HG03521 (cell line): ENCODE measurements at regions not wholly inside any gene's neighbourhood (a gene's known extent, or its start where the extent isn't known, plus 50 kb on each side); places are given as distances from the start of the nearest gene placed in this dataset.

Experiments
- ATAC-seq: cut with Tn5 transposase; IDR thresholded peaks from one replicate; pipeline ENCODE4 v1.9.1; 2021; ENCODE audit warnings: mild to moderate bottlenecking, moderate library complexity; ENCODE audit not compliant: unreplicated experiment

- ATAC-seq, result no peak
Measured at GRCh38 chr2:128753800-128754199, 435.1 kb upstream of the HS6ST1 start.

DNA sequence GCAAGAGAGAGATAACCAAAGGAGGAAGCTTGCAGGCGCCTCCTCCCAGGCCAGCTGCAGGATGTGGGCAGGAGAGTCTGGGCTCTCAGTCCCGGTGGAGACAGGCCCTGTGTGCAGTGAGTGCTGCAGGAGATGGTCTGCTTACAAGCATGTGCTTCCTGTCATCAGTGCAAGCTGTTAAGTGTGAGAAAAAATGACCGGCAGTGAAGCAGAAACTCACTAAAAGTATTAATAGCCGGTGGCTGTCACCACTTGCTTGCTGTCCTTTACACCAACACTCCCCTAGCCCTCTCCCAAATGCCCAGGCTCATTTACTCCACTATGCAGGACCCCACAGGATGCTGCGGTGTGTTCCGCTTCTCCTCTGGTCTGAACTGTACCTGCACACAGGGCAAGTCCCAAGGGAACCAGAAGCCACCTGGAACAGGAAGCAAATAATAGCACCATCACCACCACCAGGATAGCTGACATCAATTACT is 435.6 kb upstream of the HS6ST1 start:
- peak; percentile 93 for ATAC-seq

DNA sequence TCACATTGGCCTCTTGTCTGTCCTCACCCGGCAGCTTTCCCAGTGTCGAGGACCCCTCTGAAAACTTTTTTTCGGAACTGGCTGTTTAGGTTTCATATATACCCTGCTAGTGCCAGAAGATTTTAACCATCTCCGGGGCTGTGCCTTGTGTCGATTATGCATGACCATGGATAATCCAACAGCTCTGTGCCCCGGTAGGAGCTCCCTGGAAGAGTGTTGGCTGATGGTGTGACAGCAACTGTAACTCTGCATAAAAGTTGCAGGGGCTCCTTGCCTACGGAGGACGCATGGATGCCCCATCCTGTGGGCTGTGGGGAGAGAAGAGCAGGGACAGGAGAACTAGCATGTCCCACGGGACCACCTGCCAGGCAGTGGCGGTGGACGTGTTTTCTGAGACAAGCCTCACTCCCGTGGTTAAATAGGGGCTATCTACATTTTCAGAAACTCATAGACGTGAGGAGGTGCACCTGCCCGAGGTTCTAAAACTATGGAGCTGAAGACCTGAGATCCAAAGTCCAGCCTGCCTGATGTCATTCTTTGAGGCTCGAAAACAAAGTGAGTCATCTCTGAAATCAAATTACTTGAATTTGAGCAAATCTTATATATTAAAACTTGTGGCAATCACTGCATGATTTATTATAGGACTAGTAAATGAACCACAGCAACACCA is 437.2 kb upstream of the HS6ST1 start:
- ATAC-seq, result no peak

- ATAC-seq, result no peak
Measured at GRCh38 chr2:128756365-128756717, 437.7 kb upstream of the HS6ST1 start.

GRCh38 chr2:128765811-128766210 is 447.1 kb upstream of the HS6ST1 start:
- no peak for ATAC-seq

- no peak for ATAC-seq
Measured at GRCh38 chr2:128768041-128768440, 449.4 kb upstream of the HS6ST1 start.

GRCh38 chr2:128769457-128770142 is 450.9 kb upstream of the HS6ST1 start:
- no peak for ATAC-seq

DNA sequence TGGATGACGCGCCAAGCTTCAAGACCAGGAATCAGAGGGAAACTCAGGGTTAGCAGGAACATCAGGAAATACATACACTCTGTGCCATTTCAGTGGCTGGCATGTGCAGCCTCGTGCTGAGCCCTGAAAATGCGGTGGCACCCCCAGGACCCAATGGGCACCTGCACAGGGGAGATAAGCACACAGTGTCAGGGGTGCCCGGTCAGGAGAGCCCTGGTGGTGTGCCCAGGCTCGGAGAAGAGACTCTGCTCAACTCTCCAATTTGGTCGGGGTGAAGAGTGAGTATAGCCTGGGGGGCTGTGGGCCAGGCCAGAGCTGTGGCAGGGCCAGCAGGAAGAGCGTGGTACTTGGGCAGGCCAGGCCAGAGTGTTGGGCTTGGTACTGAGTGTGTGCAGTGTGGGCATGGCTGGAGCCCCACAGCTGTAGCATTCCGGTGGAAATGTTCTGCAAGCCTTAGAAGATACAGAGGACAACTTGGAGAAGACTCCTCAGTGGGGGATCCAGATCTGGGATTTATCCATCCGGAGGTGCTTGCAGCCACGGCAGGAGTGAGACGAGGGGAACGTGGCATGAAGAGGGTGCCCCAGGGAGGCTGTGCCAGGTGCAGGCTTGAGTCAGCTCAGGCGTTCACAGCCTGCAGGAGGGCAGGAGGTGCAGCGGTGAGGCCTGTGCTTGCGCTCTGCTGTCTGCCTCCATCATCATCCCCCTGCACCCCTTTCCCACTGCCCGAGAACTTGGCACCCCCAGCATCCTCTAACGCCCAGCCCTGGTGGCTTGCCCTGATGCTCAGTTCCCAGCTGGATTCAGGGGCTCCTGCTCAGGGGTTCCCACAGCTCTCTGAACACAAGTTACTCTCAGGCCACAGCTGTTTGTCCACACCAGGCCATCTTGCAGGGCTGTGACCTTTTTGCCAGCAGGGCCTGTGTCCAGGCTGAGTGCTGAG is 451.7 kb upstream of the HS6ST1 start:
- no peak for ATAC-seq

DNA sequence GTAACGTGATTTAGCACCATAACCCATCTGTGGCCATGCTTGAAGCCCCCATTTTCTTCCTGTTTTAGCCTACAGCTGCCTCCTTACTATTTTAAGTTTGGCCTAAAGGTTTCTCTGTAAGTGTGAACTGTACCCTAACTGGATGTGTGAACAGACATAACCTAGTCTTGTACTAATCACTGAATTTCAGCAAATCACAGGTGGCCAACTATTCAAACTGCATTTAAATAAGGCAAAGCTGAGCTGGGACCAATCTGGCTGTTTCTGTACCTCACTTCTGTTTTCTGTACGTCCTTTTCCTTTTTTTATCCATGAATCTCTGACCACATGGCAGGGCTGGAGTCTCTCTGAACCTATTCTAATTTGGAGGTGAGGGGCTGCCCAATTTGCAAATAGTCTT is 452.7 kb upstream of the HS6ST1 start:
- ATAC-seq, result no peak

GRCh38 chr2:128772671-128773070 is 454.0 kb upstream of the HS6ST1 start:
- no peak for ATAC-seq

GRCh38 chr2:128773641-128774319 is 455.1 kb upstream of the HS6ST1 start:
- no peak for ATAC-seq

DNA sequence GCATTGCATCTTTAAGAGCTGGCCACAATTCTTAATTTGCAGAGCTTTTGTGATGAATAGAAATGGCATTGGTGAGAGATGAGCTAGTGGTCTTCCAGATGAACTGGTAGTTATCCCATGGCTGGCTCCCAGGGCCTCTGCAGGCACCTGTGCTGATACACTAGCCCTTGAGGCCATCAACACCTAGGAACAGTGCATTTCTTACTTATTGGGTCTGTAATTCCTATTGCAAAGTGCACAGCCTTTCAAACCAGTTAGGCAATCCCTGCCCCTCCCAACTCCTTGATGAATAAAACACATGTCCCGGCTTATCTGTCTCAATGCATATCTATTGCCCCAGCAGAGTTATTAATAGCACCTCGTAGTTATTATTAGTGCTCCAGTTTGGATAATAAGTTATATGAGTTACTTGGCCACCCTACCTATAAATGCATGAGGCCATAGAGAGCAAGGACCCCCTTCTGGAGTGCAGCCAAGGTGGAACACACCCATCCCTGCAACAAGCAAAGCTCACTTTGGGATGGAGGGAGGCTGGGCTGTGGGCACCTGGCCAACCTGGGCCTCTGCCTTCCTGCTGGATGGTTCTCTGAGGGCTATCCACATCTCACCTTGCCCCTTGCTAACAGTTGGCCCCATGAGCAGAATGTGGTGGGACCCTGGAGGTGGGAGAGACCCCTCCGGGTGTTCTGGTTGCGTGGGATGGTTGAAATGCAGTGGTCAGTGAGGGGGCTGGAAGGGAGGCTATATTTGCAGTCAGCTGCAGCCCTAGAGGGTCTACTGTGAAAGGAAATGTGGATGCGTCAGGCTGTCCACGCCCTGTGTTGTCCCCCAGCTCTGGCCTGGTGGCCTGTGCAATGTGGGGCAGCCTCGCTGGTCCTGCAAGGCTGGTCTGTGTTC is 455.9 kb upstream of the HS6ST1 start:
- ATAC-seq, result no peak

DNA sequence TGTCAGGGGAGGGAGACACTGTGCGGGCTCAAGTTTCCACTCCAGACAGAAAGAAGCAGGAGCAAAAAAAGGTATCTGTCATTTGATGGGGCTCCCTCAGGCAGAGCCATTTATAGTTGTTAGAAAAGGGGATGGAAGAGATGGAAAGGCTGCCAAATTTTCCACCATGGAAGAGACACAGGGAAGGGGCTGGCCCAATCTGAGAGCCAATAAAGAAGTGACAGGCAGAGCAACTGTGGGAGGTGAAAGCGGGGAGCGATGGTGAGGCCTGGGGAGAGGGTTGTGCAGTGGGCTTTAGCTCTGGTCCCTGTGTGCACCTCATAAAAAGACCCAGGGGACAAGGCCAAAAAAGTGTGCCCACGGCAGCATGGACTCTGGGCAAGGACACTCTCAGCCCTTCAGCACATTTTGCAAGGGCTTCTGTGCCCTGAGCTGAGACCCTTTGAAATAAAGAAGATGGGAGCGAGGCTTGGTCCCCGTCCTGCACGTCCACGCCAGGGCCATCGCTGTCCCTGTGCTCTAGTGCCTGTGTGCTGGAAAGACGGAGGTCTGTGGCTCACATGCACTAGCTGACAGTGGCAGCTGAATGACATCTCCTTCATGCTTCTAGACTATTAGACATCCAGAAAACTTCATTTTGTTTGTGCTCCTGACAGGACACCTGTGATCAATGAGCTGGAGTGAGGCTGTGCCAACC is 456.7 kb upstream of the HS6ST1 start:
- no peak for ATAC-seq

GRCh38 chr2:128775914-128776285 is 457.2 kb upstream of the HS6ST1 start:
- no peak for ATAC-seq

DNA sequence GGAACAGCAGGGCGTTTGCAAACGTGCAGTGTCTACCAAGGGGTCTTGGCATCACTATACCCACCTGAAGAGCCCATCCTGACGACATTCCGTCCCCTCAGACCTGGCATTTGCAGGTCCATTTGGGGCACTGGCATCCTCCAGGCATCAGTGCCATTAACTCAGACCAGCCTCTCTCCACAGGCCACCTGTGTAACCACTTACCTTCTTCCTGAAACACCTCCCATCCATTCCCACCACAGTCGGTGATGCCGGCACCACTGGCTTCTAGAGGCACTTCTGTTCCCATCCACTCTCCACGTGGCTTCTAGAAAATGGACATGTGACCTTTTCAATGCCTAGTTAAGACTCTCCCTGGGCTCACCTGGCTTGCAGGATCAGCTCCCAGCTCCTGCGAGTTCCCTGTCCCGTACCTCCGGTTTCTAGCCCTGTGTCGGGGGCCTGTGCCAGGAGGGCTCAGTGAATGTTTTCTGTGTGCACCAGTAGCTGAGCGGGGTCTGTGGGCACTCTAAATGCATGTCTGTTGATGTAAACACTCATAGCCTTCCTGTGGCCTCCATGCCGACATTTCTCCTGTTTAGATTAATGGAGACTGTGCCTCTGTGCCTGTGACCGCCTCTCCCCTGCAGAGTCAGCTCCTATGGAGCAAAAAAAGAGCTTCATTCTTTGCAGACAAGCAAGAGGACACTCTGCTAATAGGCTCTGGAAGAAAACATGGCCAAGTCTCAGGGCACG is 458.0 kb upstream of the HS6ST1 start:
- no peak for ATAC-seq

DNA sequence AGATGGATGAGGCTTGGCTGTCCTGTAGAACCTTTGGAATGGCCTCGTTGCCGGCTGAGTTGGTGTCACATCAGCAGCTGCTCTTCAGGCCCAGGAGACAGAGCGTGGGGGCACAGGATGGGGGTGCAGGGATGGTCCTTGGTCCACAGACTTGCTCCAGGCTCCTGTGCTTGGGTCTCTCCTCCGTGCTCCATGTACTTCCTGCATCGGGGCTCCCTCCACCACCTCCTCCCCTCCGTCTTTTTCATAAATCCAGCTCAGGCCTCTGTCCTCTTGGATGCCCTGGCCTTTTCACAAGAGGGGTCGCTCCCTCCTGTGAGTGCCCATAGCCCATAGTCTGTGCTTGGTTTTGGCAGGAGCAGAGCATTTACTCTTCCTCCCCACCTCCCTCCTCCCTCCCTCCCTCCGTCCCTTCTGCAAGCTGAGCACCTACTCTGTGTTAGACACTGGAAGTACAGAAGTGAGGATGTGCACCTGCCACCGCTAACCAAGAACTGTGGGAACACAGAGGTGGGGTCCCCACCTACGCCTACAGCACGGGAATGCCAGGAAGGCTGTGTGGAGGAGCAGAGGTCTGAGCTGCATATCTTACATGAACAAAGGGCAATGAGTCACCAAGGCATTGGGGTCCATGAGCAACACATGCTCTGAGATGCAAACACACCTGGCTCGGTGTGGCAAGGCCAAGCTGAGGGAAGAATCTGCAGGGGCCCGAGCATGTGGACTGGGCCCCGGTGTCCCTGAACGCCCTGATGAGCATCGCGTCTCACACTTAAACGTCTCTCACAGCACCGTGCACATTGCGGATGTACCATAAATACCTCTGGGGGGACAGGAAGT is 458.7 kb upstream of the HS6ST1 start:
- ATAC-seq, result no peak

DNA sequence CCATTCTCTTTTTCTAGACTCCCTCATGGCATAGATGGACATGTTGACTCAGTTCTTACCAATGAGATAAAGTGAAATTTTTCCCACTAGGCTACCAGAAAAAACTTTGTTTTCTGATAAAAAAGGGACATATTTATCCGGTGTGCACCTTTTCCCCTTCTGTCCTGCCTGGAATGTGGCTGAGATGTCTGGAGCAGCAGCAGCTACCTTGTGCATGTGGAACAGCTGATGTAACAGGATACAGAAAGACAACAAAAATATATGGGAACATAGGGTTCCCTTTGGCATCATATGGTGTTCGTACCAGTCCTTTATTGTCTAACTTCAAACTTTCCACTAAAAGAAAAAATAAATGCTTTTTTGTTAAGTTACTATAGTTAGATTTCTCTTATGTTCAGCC is 460.2 kb upstream of the HS6ST1 start:
- no peak for ATAC-seq
